ENCODE measurements at regions not wholly inside any gene's neighbourhood (a gene's known extent, or its start where the extent isn't known, plus 50 kb on each side); places are given as distances from the start of the nearest gene placed in this dataset.

- DNase-seq = no peak
Observed at GRCh38 chr12:109648521-109648920, 65.1 kb upstream of the FAM222A start.

- no peak for DNase-seq
Observed at GRCh38 chr12:109650808-109651207, 62.8 kb upstream of the FAM222A start.

- DNase-seq = no peak
Observed at GRCh38 chr12:109651596-109651995, 62.0 kb upstream of the FAM222A start.

DNA sequence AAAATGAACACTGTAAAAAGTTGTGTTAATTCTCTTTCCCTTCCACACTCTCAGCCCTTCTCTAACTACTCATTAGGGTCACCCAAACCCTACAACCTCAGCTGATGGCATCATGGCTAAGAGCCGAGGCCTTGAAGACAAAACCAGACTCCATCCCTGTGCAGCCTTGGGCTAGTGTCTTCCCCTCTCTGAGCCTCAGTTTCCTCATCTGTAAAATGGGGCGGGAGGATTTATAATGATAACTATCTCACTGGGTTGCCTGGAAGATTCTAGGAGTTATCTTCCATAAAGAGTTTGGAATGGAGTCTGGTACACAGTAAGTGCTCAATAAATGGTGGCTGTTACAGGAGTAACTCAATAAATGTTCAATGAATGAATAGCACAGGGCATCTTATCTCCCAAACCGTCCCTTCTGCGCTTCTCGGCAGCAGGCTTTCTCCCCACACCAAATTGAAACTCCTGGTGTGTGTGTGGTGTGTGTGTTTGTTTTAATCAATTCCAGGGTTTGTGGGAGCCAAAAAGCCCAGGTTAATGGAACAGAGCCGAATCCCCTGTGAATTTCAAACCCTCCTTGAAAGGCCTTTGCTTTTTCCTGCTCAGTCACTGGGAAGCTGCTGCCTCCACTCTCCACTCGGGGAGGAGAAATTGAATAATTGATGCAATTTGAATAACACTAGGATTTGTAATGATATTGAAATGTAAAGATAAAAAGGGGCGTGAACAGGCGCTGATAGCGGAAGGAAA lies 61.2 kb upstream of the FAM222A start:
- DNase-seq = no peak

DNA sequence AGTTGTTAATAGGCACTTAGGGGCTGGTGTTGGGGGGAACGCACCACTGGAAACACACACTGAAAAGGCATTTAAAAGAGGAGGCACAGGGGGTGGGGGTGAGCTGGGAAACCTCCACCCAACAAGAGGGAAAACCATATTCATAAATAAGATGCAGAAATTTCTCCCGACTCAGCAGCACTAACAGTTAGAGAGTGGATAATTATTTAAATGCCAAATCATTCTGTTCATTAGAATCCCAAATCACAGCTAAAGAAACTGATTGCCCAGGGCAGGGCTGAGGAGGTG lies 60.7 kb upstream of the FAM222A start:
- no peak for DNase-seq

GRCh38 chr12:109653890-109654289 lies 59.7 kb upstream of the FAM222A start:
- no peak for DNase-seq

DNA sequence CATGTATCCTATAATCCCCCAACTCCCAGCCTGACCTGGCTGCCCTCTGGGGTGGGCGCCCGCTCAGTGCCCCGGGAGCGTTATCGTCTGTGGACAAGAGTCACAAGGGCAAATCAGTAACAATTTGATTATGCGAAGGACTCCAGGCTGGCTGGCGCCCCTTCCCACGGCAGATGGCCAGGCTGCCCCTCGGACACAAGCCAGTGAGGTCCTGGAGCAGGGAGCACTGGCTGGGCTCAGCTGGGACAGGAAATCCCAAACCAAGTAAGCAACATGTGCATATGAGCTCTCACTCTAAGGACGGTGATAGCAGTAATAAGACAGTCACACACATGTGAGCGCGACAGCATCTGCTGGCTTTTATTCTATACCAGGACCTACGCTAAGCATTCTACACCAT lies 59.3 kb upstream of the FAM222A start:
- DNase-seq = no peak

DNA sequence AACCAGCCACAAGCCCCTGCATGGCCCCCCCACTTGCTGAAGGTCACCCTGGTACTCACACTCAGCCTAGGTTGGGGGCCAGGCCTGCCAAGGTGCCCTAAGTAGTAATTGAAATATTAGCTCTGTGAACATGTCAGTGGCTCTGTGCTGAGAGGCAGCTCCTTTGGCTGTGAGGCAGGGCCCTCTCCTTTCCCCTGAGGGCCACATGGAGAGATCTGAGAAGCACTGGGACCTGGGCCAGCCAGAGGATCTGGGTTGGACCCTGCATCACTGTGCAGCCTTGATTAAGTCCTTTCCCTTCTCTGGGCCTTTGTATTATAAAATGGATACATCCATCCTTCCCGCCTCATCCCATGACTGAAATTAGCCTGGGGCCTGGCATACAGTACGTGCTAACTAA lies 58.0 kb upstream of the FAM222A start:
- no peak for DNase-seq

GRCh38 chr12:109656743-109657142 lies 56.9 kb upstream of the FAM222A start:
- peak; percentile 77 for DNase-seq

- DNase-seq = no peak
Observed at GRCh38 chr12:109663795-109664194, 49.8 kb upstream of the FAM222A start.
